KMS-11 (cell line): ENCODE measurements at regions not wholly inside any gene's neighbourhood (a gene's known extent, or its start where the extent isn't known, plus 50 kb on each side); places are given as distances from the start of the nearest gene placed in this dataset.

ENCODE experiments used
- H2AFZ ChIP-seq: fragments of 200-600 bp; sonication (generic); 2 replicates; pipeline ENCODE4 v1.6.1; 2016; ENCODE audit warnings: antibody characterized with exemption, mixed run types, low read depth
- H3K27ac ChIP-seq: fragments of 200-600 bp; sonication (generic); 2 replicates; pipeline ENCODE4 v1.6.1; 2016; ENCODE audit warnings: mild to moderate bottlenecking, mixed run types
- H3K27me3 ChIP-seq: fragments of 200-600 bp; sonication (generic); 2 replicates; pipeline ENCODE4 v1.6.1; 2017; ENCODE audit warnings: mild to moderate bottlenecking, low read depth, mixed run types, moderate library complexity; ENCODE audit not compliant: insufficient read depth
- H3K36me3 ChIP-seq: fragments of 200-600 bp; sonication (generic); 2 replicates; pipeline ENCODE4 v1.6.1; 2017; ENCODE audit warnings: mild to moderate bottlenecking, mixed run types; ENCODE audit not compliant: insufficient read depth
- H3K4me1 ChIP-seq: fragments of 200-600 bp; sonication (generic); 2 replicates; pipeline ENCODE4 v1.6.1; 2016; ENCODE audit warnings: mild to moderate bottlenecking, low read depth, mixed run types; ENCODE audit not compliant: poor library complexity, severe bottlenecking
- H3K4me2 ChIP-seq: fragments of 200-600 bp; sonication (generic); 2 replicates; pipeline ENCODE4 v1.7.0; 2016; ENCODE audit warnings: mild to moderate bottlenecking, mixed run types
- H3K4me3 ChIP-seq: fragments of 200-600 bp; sonication (generic); IDR thresholded peaks from 2 replicates; pipeline ENCODE4 v1.6.1; 2017; ENCODE audit warnings: low read depth, low read length, mixed read lengths; ENCODE audit not compliant: insufficient read depth
- H3K79me2 ChIP-seq: fragments of 200-600 bp; sonication (generic); 2 replicates; pipeline ENCODE4 v1.6.1; 2016; ENCODE audit warnings: low read depth, mixed run types; ENCODE audit not compliant: insufficient read depth
- H3K9ac ChIP-seq: fragments of 200-600 bp; sonication (generic); 2 replicates; pipeline ENCODE4 v1.6.1; 2016; ENCODE audit warnings: mild to moderate bottlenecking, mixed run types
- H4K20me1 ChIP-seq: fragments of 200-600 bp; sonication (generic); 2 replicates; pipeline ENCODE4 v1.6.1; 2016; ENCODE audit warnings: mild to moderate bottlenecking, mixed run types; ENCODE audit not compliant: insufficient read depth
- TF ChIP-seq, protein P1 (sequence below): fragments of 200-600 bp; sonication (generic); conservative IDR thresholded peaks from 2 replicates; pipeline ENCODE4 v1.6.1; 2017; ENCODE audit warnings: low read depth, mild to moderate bottlenecking, antibody characterized with exemption, low read length, moderate library complexity, mixed read lengths

DNA sequence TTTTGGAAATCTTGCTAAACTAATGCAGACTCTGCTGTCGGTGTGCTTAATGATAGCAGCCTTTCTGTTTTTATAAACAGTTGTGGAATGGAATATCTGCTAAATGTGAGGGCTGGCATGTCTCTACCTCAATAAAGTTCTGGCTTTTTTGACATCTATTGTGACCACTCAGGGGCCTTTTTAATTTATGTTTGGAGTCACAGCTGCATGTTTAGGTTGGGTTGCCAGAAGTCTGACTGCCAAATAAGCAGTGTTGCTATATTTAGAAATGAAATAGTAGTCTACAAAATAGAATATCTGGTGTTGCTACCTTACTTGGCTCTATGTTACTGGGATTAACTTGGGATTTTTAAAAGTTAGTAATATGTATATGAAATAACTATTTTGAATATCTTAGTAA lies 125.1 kb upstream of the LOC128125822 start:
- Histone ChIP-seq H3K36me3 (no peaks in the 10 kb centered on the region), H3K4me1 (no peaks in the 10 kb centered on the region), H4K20me1 (no peaks in the 10 kb centered on the region), H3K9ac (no peak overlapping the region), H3K4me2 (no peak overlapping the region), H3K27ac (no peak overlapping the region), H3K27me3 (no peaks in the 10 kb centered on the region), H3K79me2 (no peaks in the 10 kb centered on the region), H2AFZ (no peak overlapping the region), H3K4me3 (no peak overlapping the region)
- TF ChIP-seq, protein P1, sequence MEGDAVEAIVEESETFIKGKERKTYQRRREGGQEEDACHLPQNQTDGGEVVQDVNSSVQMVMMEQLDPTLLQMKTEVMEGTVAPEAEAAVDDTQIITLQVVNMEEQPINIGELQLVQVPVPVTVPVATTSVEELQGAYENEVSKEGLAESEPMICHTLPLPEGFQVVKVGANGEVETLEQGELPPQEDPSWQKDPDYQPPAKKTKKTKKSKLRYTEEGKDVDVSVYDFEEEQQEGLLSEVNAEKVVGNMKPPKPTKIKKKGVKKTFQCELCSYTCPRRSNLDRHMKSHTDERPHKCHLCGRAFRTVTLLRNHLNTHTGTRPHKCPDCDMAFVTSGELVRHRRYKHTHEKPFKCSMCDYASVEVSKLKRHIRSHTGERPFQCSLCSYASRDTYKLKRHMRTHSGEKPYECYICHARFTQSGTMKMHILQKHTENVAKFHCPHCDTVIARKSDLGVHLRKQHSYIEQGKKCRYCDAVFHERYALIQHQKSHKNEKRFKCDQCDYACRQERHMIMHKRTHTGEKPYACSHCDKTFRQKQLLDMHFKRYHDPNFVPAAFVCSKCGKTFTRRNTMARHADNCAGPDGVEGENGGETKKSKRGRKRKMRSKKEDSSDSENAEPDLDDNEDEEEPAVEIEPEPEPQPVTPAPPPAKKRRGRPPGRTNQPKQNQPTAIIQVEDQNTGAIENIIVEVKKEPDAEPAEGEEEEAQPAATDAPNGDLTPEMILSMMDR = no peak

DNA sequence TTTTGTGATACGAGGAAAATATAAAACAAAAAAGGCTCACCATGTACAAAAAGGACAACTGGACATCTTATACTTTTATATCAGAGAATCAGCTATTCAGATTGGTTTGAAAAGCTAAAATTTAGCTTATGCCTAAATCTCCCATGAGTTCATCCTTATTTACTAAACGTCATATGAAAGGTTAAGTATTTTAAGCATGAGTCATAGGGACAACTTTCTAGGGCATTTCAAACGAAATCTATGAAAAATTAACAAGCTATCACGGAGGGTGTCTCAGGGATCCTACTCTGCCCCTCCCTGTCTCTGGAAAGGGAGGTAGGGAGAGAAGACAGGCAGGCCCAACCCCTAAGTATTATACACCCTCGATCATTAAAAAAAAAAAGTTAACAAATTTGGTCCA lies 124.1 kb upstream of the LOC128125822 start:
- H3K27ac ChIP-seq = no peak overlapping the region
- H3K9ac ChIP-seq = no peak overlapping the region
- no peak overlapping the region for H3K4me3 ChIP-seq
- no peaks in the 10 kb centered on the region for H3K79me2 ChIP-seq
- no peak overlapping the region for H3K4me2 ChIP-seq
- H3K36me3 ChIP-seq = no peaks in the 10 kb centered on the region
- TF ChIP-seq, protein P1 = no peak
- no peak overlapping the region for H2AFZ ChIP-seq
- H3K27me3 ChIP-seq = no peaks in the 10 kb centered on the region
- H4K20me1 ChIP-seq = no peaks in the 10 kb centered on the region
- no peaks in the 10 kb centered on the region for H3K4me1 ChIP-seq

DNA sequence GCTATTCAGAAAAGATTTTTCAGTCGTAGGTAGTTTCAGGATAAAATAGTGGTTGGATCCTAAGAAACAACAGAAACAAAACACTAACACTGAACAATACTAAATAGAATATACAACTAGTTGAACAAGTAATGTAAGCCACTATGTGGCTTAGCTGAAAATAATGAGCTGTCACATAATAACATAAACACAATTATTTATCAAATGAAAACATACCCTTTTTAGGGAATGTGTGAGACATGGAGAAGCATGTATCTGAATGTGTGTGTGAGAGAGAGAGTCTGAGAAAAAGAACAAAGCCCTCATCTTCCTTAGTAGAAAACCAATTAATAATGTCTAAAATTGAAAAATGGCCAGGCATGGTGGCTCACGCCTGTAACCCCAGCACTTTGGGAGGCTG lies 122.6 kb upstream of the LOC128125822 start:
- H3K36me3 ChIP-seq = no peaks in the 10 kb centered on the region
- H4K20me1 ChIP-seq = no peaks in the 10 kb centered on the region
- TF ChIP-seq, protein P1 = no peak
- H3K27ac ChIP-seq = no peak overlapping the region
- H3K27me3 ChIP-seq = no peaks in the 10 kb centered on the region
- H2AFZ ChIP-seq = no peak overlapping the region
- no peaks in the 10 kb centered on the region for H3K79me2 ChIP-seq
- H3K4me2 ChIP-seq = no peak overlapping the region
- no peak overlapping the region for H3K9ac ChIP-seq
- H3K4me1 ChIP-seq = no peaks in the 10 kb centered on the region
- no peak overlapping the region for H3K4me3 ChIP-seq

DNA sequence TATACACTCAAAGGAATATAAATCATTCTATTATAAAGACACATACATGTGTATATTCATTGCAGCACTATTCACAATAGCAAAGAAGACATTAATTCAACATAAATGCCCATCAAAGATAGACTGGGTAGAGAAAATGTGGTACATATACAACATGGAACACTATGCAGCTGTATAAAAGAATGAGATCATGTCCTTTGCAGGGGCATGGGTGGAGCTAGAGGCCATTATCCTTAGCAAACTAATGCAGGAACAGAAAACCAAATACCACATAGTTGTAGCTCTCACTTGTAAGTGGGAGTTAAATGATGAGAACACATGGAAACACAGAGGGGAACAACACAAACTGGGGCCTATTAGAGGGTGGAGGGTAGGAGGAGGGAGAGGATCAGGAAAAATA lies 121.0 kb upstream of the LOC128125822 start:
- no peaks in the 10 kb centered on the region for H3K4me1 ChIP-seq
- no peaks in the 10 kb centered on the region for H3K79me2 ChIP-seq
- H3K27me3 ChIP-seq = no peaks in the 10 kb centered on the region
- H3K27ac ChIP-seq = no peak overlapping the region
- no peak overlapping the region for H3K4me2 ChIP-seq
- H4K20me1 ChIP-seq = no peaks in the 10 kb centered on the region
- no peak overlapping the region for H3K4me3 ChIP-seq
- TF ChIP-seq, protein P1 = no peak
- no peaks in the 10 kb centered on the region for H3K36me3 ChIP-seq
- H3K9ac ChIP-seq = no peak overlapping the region
- no peak overlapping the region for H2AFZ ChIP-seq

DNA sequence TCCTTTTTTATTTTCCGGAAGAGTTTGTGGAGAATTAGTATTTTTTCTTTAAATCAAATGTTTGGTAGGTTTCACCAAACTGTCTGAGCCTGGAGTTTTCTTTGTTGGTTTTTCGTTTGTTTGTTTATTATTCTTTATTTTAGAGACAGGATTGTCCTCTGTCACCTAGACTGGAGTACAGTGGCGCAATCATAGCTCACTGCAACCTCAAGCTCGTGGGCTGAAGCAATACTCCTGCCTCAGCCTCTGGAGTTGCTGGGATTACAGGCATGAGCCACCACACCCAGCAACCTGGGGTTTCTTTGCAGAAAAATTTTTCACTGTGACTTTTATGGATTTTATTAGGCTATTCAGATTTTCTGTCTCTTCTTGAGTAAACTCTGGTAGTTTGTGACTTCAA lies 120.2 kb upstream of the LOC128125822 start:
- Histone ChIP-seq H3K4me1 (no peaks in the 10 kb centered on the region), H2AFZ (no peak overlapping the region), H3K79me2 (no peaks in the 10 kb centered on the region), H3K36me3 (no peaks in the 10 kb centered on the region), H3K27me3 (no peaks in the 10 kb centered on the region), H4K20me1 (no peaks in the 10 kb centered on the region), H3K9ac (no peak overlapping the region), H3K4me2 (no peak overlapping the region), H3K4me3 (no peak overlapping the region), H3K27ac (no peak overlapping the region)
- TF ChIP-seq, protein P1 = no peak
